Right lobe of liver (tissue), 4 donors: ENCODE measurements at regions not wholly inside any gene's neighbourhood (a gene's known extent, or its start where the extent isn't known, plus 50 kb on each side); places are given as distances from the start of the nearest gene placed in this dataset.
"Not testable (repeated sequence)": the region's sequence is repeated elsewhere in the genome, so short reads cannot be mapped to it uniquely, and the experiment has no call there.

ENCODE experiments used
- CTCF ChIP-seq, 4 donors: fragments of 200-600 bp in 3 of 4; fragments of 450-650 bp in 1 of 4; IDR thresholded peaks; one replicate each; pipeline versions ENCODE4 v1.5.1 to v1.8.0; 2016 to 2022; ENCODE audit warnings: antibody characterized with exemption in 4 of 4, mild to moderate bottlenecking in 2 of 4
- POLR2A ChIP-seq: fragments of 450-650 bp; IDR thresholded peaks from one replicate; pipeline ENCODE4 v1.6.1; 2017; ENCODE audit warnings: antibody characterized with exemption, mild to moderate bottlenecking
- donor health status: DM: no; HTN: no; CAD: no.
- donor health status: DM: no; HTN: no; CAD: no.
- donor health status: DM: no; HTN: yes; CAD: no.

- not testable (repeated sequence) for TF ChIP-seq CTCF (IDR thresholded peaks at IDR 0.05); POLR2A
Observed at GRCh38 chr6:68207612-68208011, 427.5 kb upstream of the ADGRB3 start.
